C4-2B (cell line): ENCODE measurements at regions not wholly inside any gene's neighbourhood (a gene's known extent, or its start where the extent isn't known, plus 50 kb on each side); places are given as distances from the start of the nearest gene placed in this dataset.

Experiments used
- H3K27ac ChIP-seq: fragments of 450-650 bp; 2 replicates; pipeline ENCODE4 v1.5.1; 2017
- CTCF ChIP-seq: fragments of 450-650 bp; conservative IDR thresholded peaks from 2 replicates; pipeline ENCODE4 v1.5.1; 2017; ENCODE audit warnings: mild to moderate bottlenecking
- ZFX ChIP-seq: fragments of 450-650 bp; IDR thresholded peaks from 2 replicates; pipeline ENCODE4 v1.6.1; 2017

- H3K27ac ChIP-seq: no peak overlapping the region
- no peak for TF ChIP-seq ZFX
- no peak for TF ChIP-seq CTCF
These were observed 220.8 kb upstream of the SNX19 start for GRCh38 chr11:131137046-131137445.

GRCh38 chr11:131138731-131139130 is 222.5 kb upstream of the SNX19 start:
- no peak overlapping the region for H3K27ac ChIP-seq
- no peak for TF ChIP-seq ZFX
- no peak for TF ChIP-seq CTCF

GRCh38 chr11:131145791-131146190 is 224.6 kb upstream of the NTM start:
- TF ChIP-seq CTCF (no peak), ZFX (no peak)

GRCh38 chr11:131146827-131147490 is 223.5 kb upstream of the NTM start:
- no peak for TF ChIP-seq ZFX
- no peak for TF ChIP-seq CTCF
- no peak overlapping the region for H3K27ac ChIP-seq

More at GRCh38 chr11:131145791-131146190, 224.6 kb upstream of the NTM start:
- no peak overlapping the region for H3K27ac ChIP-seq

GRCh38 chr11:131154351-131154750 is 216.1 kb upstream of the NTM start:
- TF ChIP-seq ZFX (no peak), CTCF (no peak)
- H3K27ac ChIP-seq: no peak overlapping the region

GRCh38 chr11:131157678-131158077 is 212.7 kb upstream of the NTM start:
- TF ChIP-seq CTCF (no peak), ZFX (no peak)
- H3K27ac ChIP-seq: no peak overlapping the region

- no peak overlapping the region for H3K27ac ChIP-seq
- TF ChIP-seq CTCF (no peak), ZFX (no peak)
These were observed 209.6 kb upstream of the NTM start for GRCh38 chr11:131160846-131161245.
